ENCODE measurements at regions not wholly inside any gene's neighbourhood (a gene's known extent, or its start where the extent isn't known, plus 50 kb on each side); places are given as distances from the start of the nearest gene placed in this dataset.

DNA sequence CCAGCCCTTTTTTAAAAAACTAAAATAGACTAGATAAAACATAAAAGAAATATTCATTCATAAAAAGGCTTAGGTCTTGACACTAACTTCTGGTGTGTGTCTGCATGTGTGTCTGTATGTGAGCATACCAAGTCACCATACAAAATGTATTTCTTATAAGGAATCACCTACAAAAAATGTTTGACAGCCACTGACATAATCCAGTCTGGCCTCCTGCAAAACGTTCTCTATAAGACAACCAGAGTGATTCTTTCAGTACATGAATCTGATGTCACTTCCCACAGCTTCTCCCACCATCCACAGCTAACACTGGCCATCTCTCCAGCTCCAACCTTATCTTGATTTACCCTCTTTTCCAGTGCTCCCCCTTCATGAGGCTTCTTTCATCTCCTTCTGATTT, 192.3 kb downstream of the TLE1 start:
- TF ChIP-seq REST (IDR thresholded peaks at IDR 0.05; ENCODE audit: insufficient read depth in 1 of 2, low read depth in 2 of 2, low read length in 2 of 2): no peak
- no peak for TF ChIP-seq SIN3A (IDR thresholded peaks at IDR 0.05; ENCODE audit: borderline replicate concordance, insufficient read depth, low read length)
- no peak for TF ChIP-seq TAF1 (IDR thresholded peaks at IDR 0.05; ENCODE audit: borderline replicate concordance, insufficient read depth, low read length)
- TF ChIP-seq FOXP2 (optimal IDR thresholded peaks at IDR 0.05; ENCODE audit: borderline replicate concordance, extremely low read depth, extremely low read length, insufficient read depth): no peak

- TF ChIP-seq FOXP2 (optimal IDR thresholded peaks at IDR 0.05; ENCODE audit: borderline replicate concordance, extremely low read depth, extremely low read length, insufficient read depth): no peak
- TF ChIP-seq REST (IDR thresholded peaks at IDR 0.05; ENCODE audit: insufficient read depth in 1 of 2, low read depth in 2 of 2, low read length in 2 of 2): no peak
- TF ChIP-seq TAF1 (IDR thresholded peaks at IDR 0.05; ENCODE audit: borderline replicate concordance, insufficient read depth, low read length): no peak
- TF ChIP-seq SIN3A (IDR thresholded peaks at IDR 0.05; ENCODE audit: borderline replicate concordance, insufficient read depth, low read length): no peak
- no peak for TF ChIP-seq POLR2AphosphoS5 (IDR thresholded peaks at IDR 0.05; ENCODE audit: low read depth, low read length)
Measured at GRCh38 chr9:81492710-81493447, 196.5 kb downstream of the TLE1 start.

GRCh38 chr9:81490605-81491331, 198.6 kb downstream of the TLE1 start:
- TF ChIP-seq POLR2AphosphoS5 (IDR thresholded peaks at IDR 0.05; ENCODE audit: low read depth, low read length): no peak
- no peak for TF ChIP-seq TAF1 (IDR thresholded peaks at IDR 0.05; ENCODE audit: borderline replicate concordance, insufficient read depth, low read length)
- TF ChIP-seq SIN3A (IDR thresholded peaks at IDR 0.05; ENCODE audit: borderline replicate concordance, insufficient read depth, low read length): no peak
- no peak for TF ChIP-seq FOXP2 (optimal IDR thresholded peaks at IDR 0.05; ENCODE audit: borderline replicate concordance, extremely low read depth, extremely low read length, insufficient read depth)
- no peak for TF ChIP-seq REST (IDR thresholded peaks at IDR 0.05; ENCODE audit: insufficient read depth in 1 of 2, low read depth in 2 of 2, low read length in 2 of 2)

DNA sequence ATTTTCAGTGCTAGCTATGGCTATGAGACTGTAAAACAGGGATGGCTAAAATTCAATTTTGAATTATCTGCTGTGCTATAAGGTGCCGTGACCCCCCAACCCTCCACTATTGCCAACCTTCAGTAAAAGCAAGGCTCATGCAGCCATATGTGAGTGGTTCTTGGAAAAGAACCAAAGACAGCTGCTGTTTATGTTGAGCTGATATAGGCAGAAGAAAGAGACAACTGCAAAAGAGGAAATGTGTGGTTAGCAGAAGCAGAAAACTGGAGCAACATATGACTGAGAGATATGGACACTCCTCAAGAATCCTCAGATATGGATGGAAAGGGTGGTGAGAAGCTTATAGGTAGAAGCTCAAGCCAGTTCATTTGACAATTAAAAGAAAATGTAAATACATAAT, 200.3 kb downstream of the TLE1 start:
- TF ChIP-seq FOXP2 (optimal IDR thresholded peaks at IDR 0.05; ENCODE audit: borderline replicate concordance, extremely low read depth, extremely low read length, insufficient read depth) (no peak), TAF1 (IDR thresholded peaks at IDR 0.05; ENCODE audit: borderline replicate concordance, insufficient read depth, low read length) (no peak), SIN3A (IDR thresholded peaks at IDR 0.05; ENCODE audit: borderline replicate concordance, insufficient read depth, low read length) (no peak), POLR2AphosphoS5 (IDR thresholded peaks at IDR 0.05; ENCODE audit: low read depth, low read length) (no peak), REST (IDR thresholded peaks at IDR 0.05; ENCODE audit: insufficient read depth in 1 of 2, low read depth in 2 of 2, low read length in 2 of 2) (no peak)
